ENCODE measurements at regions not wholly inside any gene's neighbourhood (a gene's known extent, or its start where the extent isn't known, plus 50 kb on each side); places are given as distances from the start of the nearest gene placed in this dataset.

GRCh38 chr22:47232753-47233152 lies 470.3 kb downstream of the TBC1D22A start:
- Histone ChIP-seq H3K27me3 (replicated peaks; ENCODE audit: control insufficient read depth, insufficient read depth, low read length) (no peaks in the 10 kb centered on the region), H3K36me3 (ENCODE audit: control insufficient read depth, insufficient read depth, low read length) (no peaks in the 10 kb centered on the region), H3K4me3 (replicated peaks; ENCODE audit: low read depth, low read length) (no peak overlapping the region)
- TF ChIP-seq CTCF (IDR thresholded peaks at IDR 0.05; ENCODE audit: insufficient read depth, low read length, poor library complexity, severe bottlenecking), result no peak
- no peak for DNase-seq (ENCODE audit: extremely low read depth, insufficient read length)

- Histone ChIP-seq H3K27me3 (replicated peaks; ENCODE audit: control insufficient read depth, insufficient read depth, low read length) (no peaks in the 10 kb centered on the region), H3K4me3 (replicated peaks; ENCODE audit: low read depth, low read length) (no peak overlapping the region), H3K36me3 (ENCODE audit: control insufficient read depth, insufficient read depth, low read length) (no peaks in the 10 kb centered on the region)
- no peak for TF ChIP-seq CTCF (IDR thresholded peaks at IDR 0.05; ENCODE audit: insufficient read depth, low read length, poor library complexity, severe bottlenecking)
- DNase-seq (ENCODE audit: extremely low read depth, insufficient read length), result no peak
Observed at GRCh38 chr22:47232197-47232596, 469.7 kb downstream of the TBC1D22A start.

- Histone ChIP-seq H3K4me3 (replicated peaks; ENCODE audit: low read depth, low read length) (no peak overlapping the region), H3K36me3 (ENCODE audit: control insufficient read depth, insufficient read depth, low read length) (no peaks in the 10 kb centered on the region), H3K27me3 (replicated peaks; ENCODE audit: control insufficient read depth, insufficient read depth, low read length) (no peaks in the 10 kb centered on the region)
- TF ChIP-seq CTCF (IDR thresholded peaks at IDR 0.05; ENCODE audit: insufficient read depth, low read length, poor library complexity, severe bottlenecking), result no peak
- no peak for DNase-seq (ENCODE audit: extremely low read depth, insufficient read length)
Observed at GRCh38 chr22:47231759-47232158, 469.3 kb downstream of the TBC1D22A start.

GRCh38 chr22:47230741-47231140 lies 468.3 kb downstream of the TBC1D22A start:
- H3K27me3 ChIP-seq (replicated peaks; ENCODE audit: control insufficient read depth, insufficient read depth, low read length), result no peaks in the 10 kb centered on the region
- no peak for DNase-seq (ENCODE audit: extremely low read depth, insufficient read length)
- no peak for TF ChIP-seq CTCF (IDR thresholded peaks at IDR 0.05; ENCODE audit: insufficient read depth, low read length, poor library complexity, severe bottlenecking)
- H3K36me3 ChIP-seq (ENCODE audit: control insufficient read depth, insufficient read depth, low read length), result no peaks in the 10 kb centered on the region
- H3K4me3 ChIP-seq (replicated peaks; ENCODE audit: low read depth, low read length), result no peak overlapping the region

GRCh38 chr22:47230251-47230650 lies 467.8 kb downstream of the TBC1D22A start:
- no peak overlapping the region for H3K4me3 ChIP-seq (replicated peaks; ENCODE audit: low read depth, low read length)
- no peak for TF ChIP-seq CTCF (IDR thresholded peaks at IDR 0.05; ENCODE audit: insufficient read depth, low read length, poor library complexity, severe bottlenecking)
- H3K36me3 ChIP-seq (ENCODE audit: control insufficient read depth, insufficient read depth, low read length), result no peaks in the 10 kb centered on the region
- DNase-seq (ENCODE audit: extremely low read depth, insufficient read length), result no peak
- no peaks in the 10 kb centered on the region for H3K27me3 ChIP-seq (replicated peaks; ENCODE audit: control insufficient read depth, insufficient read depth, low read length)

- Histone ChIP-seq H3K36me3 (ENCODE audit: control insufficient read depth, insufficient read depth, low read length) (no peaks in the 10 kb centered on the region), H3K4me3 (replicated peaks; ENCODE audit: low read depth, low read length) (no peak overlapping the region), H3K27me3 (replicated peaks; ENCODE audit: control insufficient read depth, insufficient read depth, low read length) (no peaks in the 10 kb centered on the region)
- DNase-seq (ENCODE audit: extremely low read depth, insufficient read length), result no peak
- TF ChIP-seq CTCF (IDR thresholded peaks at IDR 0.05; ENCODE audit: insufficient read depth, low read length, poor library complexity, severe bottlenecking), result no peak
Observed at GRCh38 chr22:47228767-47229166, 466.3 kb downstream of the TBC1D22A start.
